ENCODE measurements at regions not wholly inside any gene's neighbourhood (a gene's known extent, or its start where the extent isn't known, plus 50 kb on each side); places are given as distances from the start of the nearest gene placed in this dataset.
A peak's percentile ranks its signal among the peaks of the same experiment; 100 is the strongest.

- no peak for DNase-seq
Measured at GRCh38 chr12:83408851-83409250, 722.1 kb downstream of the TMTC2 start.

GRCh38 chr12:83408146-83408545, 721.4 kb downstream of the TMTC2 start:
- no peak for DNase-seq

GRCh38 chr12:83404521-83404920, 717.8 kb downstream of the TMTC2 start:
- no peak for DNase-seq

- DNase-seq, result no peak
Measured at GRCh38 chr12:83390186-83390585, 703.5 kb downstream of the TMTC2 start.

GRCh38 chr12:83389237-83389996, 702.7 kb downstream of the TMTC2 start:
- DNase-seq, result peak; percentile 1

GRCh38 chr12:83388551-83388950, 701.8 kb downstream of the TMTC2 start:
- DNase-seq, result no peak

GRCh38 chr12:83386527-83387264, 700.0 kb downstream of the TMTC2 start:
- DNase-seq, result no peak

- DNase-seq, result no peak
Measured at GRCh38 chr12:83378186-83378727, 691.6 kb downstream of the TMTC2 start.

- DNase-seq, result no peak
Measured at GRCh38 chr12:83365317-83365716, 678.6 kb downstream of the TMTC2 start.

GRCh38 chr12:83361475-83361874, 674.8 kb downstream of the TMTC2 start:
- DNase-seq, result no peak

GRCh38 chr12:83361071-83361470, 674.4 kb downstream of the TMTC2 start:
- no peak for DNase-seq

GRCh38 chr12:83349907-83350611, 663.4 kb downstream of the TMTC2 start:
- DNase-seq, result no peak

GRCh38 chr12:83346333-83346732, 659.6 kb downstream of the TMTC2 start:
- no peak for DNase-seq

- no peak for DNase-seq
Measured at GRCh38 chr12:83343767-83344166, 657.1 kb downstream of the TMTC2 start.

- DNase-seq, result no peak
Measured at GRCh38 chr12:83335748-83336147, 649.0 kb downstream of the TMTC2 start.

- DNase-seq, result no peak
Measured at GRCh38 chr12:83326666-83327065, 640.0 kb downstream of the TMTC2 start.

GRCh38 chr12:83323866-83324265, 637.2 kb downstream of the TMTC2 start:
- no peak for DNase-seq

GRCh38 chr12:83322809-83323208, 636.1 kb downstream of the TMTC2 start:
- no peak for DNase-seq

GRCh38 chr12:83321971-83322370, 635.3 kb downstream of the TMTC2 start:
- DNase-seq, result no peak

- DNase-seq, result no peak
Measured at GRCh38 chr12:83320350-83320749, 633.6 kb downstream of the TMTC2 start.

- DNase-seq, result no peak
Measured at GRCh38 chr12:83318386-83319098, 631.8 kb downstream of the TMTC2 start.

- no peak for DNase-seq
Measured at GRCh38 chr12:83317595-83317994, 630.9 kb downstream of the TMTC2 start.

- no peak for DNase-seq
Measured at GRCh38 chr12:83313827-83314226, 627.1 kb downstream of the TMTC2 start.

Data from hematopoietic multipotent progenitor cell treated with erythropoietin and hydrocortisone succinate and interleukin-3 and kit ligand, for 8 days (in vitro differentiated cells).